ENCODE measurements at regions not wholly inside any gene's neighbourhood (a gene's known extent, or its start where the extent isn't known, plus 50 kb on each side); places are given as distances from the start of the nearest gene placed in this dataset.
"Not testable (repeated sequence)": the region's sequence is repeated elsewhere in the genome, so short reads cannot be mapped to it uniquely, and the experiment has no call there.

GRCh38 chr16:59826767-59827166, 1092.7 kb upstream of the GOT2 start:
- Histone ChIP-seq H3K9ac (ENCODE audit: low read depth in 1 of 2, low read length in 2 of 2) (no peak overlapping the region), H3K4me1 (ENCODE audit: control insufficient read depth in 4 of 4, insufficient read depth in 4 of 4, low read length in 3 of 4) (no peaks in the 10 kb centered on the region), H3K9me3 (ENCODE audit: control insufficient read depth in 4 of 4, low read length in 3 of 4) (no peaks in the 10 kb centered on the region), H3K4me3 (ENCODE audit: low read depth in 1 of 3, low read length in 3 of 3) (no peak overlapping the region), H3K27ac (ENCODE audit: low read depth in 1 of 2, low read length in 2 of 2) (no peak overlapping the region), H3K27me3 (ENCODE audit: control insufficient read depth in 4 of 4, insufficient read depth in 4 of 4, low read length in 3 of 4) (no peaks in the 10 kb centered on the region), H3K36me3 (ENCODE audit: control insufficient read depth in 4 of 4, insufficient read depth in 3 of 4, low read depth in 1 of 4, low read length in 3 of 4) (no peaks in the 10 kb centered on the region)
- DNase-seq (ENCODE audit: low spot score): no peak
- 74% methylated on average over 1 of the region's 1 CpG for WGBS
- no peak for TF ChIP-seq ATF3 (IDR thresholded peaks at IDR 0.05)
- TF ChIP-seq JUND (IDR thresholded peaks at IDR 0.05): no peak
- no peak for TF ChIP-seq RXRA (IDR thresholded peaks at IDR 0.05)
- TF ChIP-seq, protein P1, sequence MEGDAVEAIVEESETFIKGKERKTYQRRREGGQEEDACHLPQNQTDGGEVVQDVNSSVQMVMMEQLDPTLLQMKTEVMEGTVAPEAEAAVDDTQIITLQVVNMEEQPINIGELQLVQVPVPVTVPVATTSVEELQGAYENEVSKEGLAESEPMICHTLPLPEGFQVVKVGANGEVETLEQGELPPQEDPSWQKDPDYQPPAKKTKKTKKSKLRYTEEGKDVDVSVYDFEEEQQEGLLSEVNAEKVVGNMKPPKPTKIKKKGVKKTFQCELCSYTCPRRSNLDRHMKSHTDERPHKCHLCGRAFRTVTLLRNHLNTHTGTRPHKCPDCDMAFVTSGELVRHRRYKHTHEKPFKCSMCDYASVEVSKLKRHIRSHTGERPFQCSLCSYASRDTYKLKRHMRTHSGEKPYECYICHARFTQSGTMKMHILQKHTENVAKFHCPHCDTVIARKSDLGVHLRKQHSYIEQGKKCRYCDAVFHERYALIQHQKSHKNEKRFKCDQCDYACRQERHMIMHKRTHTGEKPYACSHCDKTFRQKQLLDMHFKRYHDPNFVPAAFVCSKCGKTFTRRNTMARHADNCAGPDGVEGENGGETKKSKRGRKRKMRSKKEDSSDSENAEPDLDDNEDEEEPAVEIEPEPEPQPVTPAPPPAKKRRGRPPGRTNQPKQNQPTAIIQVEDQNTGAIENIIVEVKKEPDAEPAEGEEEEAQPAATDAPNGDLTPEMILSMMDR (IDR thresholded peaks at IDR 0.05; ENCODE audit: low read depth, low read length, missing input control): no peak
- TF ChIP-seq YY1 (IDR thresholded peaks at IDR 0.05): no peak
- TF ChIP-seq HNF4G (IDR thresholded peaks at IDR 0.05): no peak
- no peak for TF ChIP-seq FOXA1 (IDR thresholded peaks at IDR 0.05)
- TF ChIP-seq MAX (IDR thresholded peaks at IDR 0.05): no peak
- no peak for TF ChIP-seq EGR1 (IDR thresholded peaks at IDR 0.05; ENCODE audit: low read depth in 2 of 2)
- TF ChIP-seq GABPA (IDR thresholded peaks at IDR 0.05 in 1 of 2, conservative IDR thresholded peaks at IDR 0.05 in 1 of 2): no peak
- no peak for TF ChIP-seq NR2F2 (IDR thresholded peaks at IDR 0.05)
- TF ChIP-seq, protein P2, sequence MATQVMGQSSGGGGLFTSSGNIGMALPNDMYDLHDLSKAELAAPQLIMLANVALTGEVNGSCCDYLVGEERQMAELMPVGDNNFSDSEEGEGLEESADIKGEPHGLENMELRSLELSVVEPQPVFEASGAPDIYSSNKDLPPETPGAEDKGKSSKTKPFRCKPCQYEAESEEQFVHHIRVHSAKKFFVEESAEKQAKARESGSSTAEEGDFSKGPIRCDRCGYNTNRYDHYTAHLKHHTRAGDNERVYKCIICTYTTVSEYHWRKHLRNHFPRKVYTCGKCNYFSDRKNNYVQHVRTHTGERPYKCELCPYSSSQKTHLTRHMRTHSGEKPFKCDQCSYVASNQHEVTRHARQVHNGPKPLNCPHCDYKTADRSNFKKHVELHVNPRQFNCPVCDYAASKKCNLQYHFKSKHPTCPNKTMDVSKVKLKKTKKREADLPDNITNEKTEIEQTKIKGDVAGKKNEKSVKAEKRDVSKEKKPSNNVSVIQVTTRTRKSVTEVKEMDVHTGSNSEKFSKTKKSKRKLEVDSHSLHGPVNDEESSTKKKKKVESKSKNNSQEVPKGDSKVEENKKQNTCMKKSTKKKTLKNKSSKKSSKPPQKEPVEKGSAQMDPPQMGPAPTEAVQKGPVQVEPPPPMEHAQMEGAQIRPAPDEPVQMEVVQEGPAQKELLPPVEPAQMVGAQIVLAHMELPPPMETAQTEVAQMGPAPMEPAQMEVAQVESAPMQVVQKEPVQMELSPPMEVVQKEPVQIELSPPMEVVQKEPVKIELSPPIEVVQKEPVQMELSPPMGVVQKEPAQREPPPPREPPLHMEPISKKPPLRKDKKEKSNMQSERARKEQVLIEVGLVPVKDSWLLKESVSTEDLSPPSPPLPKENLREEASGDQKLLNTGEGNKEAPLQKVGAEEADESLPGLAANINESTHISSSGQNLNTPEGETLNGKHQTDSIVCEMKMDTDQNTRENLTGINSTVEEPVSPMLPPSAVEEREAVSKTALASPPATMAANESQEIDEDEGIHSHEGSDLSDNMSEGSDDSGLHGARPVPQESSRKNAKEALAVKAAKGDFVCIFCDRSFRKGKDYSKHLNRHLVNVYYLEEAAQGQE (IDR thresholded peaks at IDR 0.05): no peak
- TF ChIP-seq HNF4A (conservative IDR thresholded peaks at IDR 0.05): no peak
- TF ChIP-seq FOXA2 (IDR thresholded peaks at IDR 0.05): no peak
- TF ChIP-seq SP1 (IDR thresholded peaks at IDR 0.05): no peak
- no peak for TF ChIP-seq ZBTB33 (IDR thresholded peaks at IDR 0.05)
- no peak for TF ChIP-seq TAF1 (conservative IDR thresholded peaks at IDR 0.05)
- no peak for TF ChIP-seq RAD21 (IDR thresholded peaks at IDR 0.05)

DNA sequence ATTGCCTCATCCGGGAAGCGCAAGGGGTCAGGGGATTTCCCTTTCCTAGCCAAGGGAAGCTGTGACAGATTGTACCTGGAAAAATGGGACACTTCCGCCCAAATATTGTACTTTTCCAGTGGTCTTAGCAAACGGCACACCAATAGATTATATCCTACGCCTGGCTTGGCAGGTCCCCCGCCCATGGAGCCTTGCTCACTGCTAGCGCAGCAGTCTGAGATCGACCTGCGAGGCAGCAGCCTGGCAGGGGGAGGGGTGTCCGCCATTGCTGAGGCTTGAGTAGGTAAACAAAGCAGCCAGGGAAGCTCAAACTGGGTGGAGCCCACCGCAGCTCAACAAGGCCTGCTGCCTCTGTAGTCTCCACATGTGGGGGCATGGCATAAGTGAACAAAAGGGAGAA, 1075.4 kb upstream of the GOT2 start:
- H3K4me1 ChIP-seq (ENCODE audit: control insufficient read depth in 4 of 4, insufficient read depth in 4 of 4, low read length in 3 of 4); DNase-seq (ENCODE audit: low spot score): not testable (repeated sequence)
- WGBS: 85% methylated on average over 11 of the region's 11 CpGs

More for the DNA sequence above, 1075.4 kb upstream of the GOT2 start:
- not testable (repeated sequence) for H3K4me3 ChIP-seq (ENCODE audit: low read depth in 1 of 3, low read length in 3 of 3); H3K36me3 ChIP-seq (ENCODE audit: control insufficient read depth in 4 of 4, insufficient read depth in 3 of 4, low read depth in 1 of 4, low read length in 3 of 4); H3K9me3 ChIP-seq (ENCODE audit: control insufficient read depth in 4 of 4, low read length in 3 of 4); H3K9ac ChIP-seq (ENCODE audit: low read depth in 1 of 2, low read length in 2 of 2); H3K27ac ChIP-seq (ENCODE audit: low read depth in 1 of 2, low read length in 2 of 2); H3K27me3 ChIP-seq (ENCODE audit: control insufficient read depth in 4 of 4, insufficient read depth in 4 of 4, low read length in 3 of 4)

All from liver (tissue), 8 donors.